Spleen (tissue), 7 donors: ENCODE measurements at regions not wholly inside any gene's neighbourhood (a gene's known extent, or its start where the extent isn't known, plus 50 kb on each side); places are given as distances from the start of the nearest gene placed in this dataset.

Experiments used
- CTCF ChIP-seq, 11 experiments: fragments of 200-600 bp in 7 of 11; fragments of 450-650 bp in 4 of 11; sonication (generic) in 4 of 11; IDR thresholded peaks in 8 of 11; conservative IDR thresholded peaks in 3 of 11; 1 replicate in 7 of 11; 2 replicates in 4 of 11; pipeline versions ENCODE4 v1.4.0 to v1.8.0; 2016 to 2021; ENCODE audit warnings: antibody characterized with exemption in 11 of 11, inconsistent platforms in 4 of 11, mild to moderate bottlenecking in 1 of 11
- POLR2A ChIP-seq, 3 donors: fragments of 450-650 bp; IDR thresholded peaks; one replicate each; pipeline ENCODE4 v1.5.1; 2017; ENCODE audit warnings: antibody characterized with exemption in 3 of 3, mild to moderate bottlenecking in 1 of 3
- POLR2AphosphoS5 ChIP-seq, 3 donors: sonication (generic); formaldehyde crosslinking; IDR thresholded peaks; one replicate each; pipeline ENCODE4 v1.5.1; 2017; ENCODE audit warnings: antibody characterized with exemption in 3 of 3
- donor health status: DM: no; HTN: no; CAD: no; lungs with moderate emphysema.
- donor health status: DM: no; HTN: no; CAD: no.
- donor health status: DM: no; HTN: no; CAD: no.

- TF ChIP-seq CTCF (IDR thresholded peaks at IDR 0.05 in 8 of 11, conservative IDR thresholded peaks at IDR 0.05 in 3 of 11) = no peak
- TF ChIP-seq POLR2A (IDR thresholded peaks at IDR 0.05) = no peak
- no peak for TF ChIP-seq POLR2AphosphoS5 (IDR thresholded peaks at IDR 0.05)
These were observed 255.0 kb downstream of the TXNL1 start for GRCh38 chr18:56383349-56383748.
